ENCODE measurements at regions not wholly inside any gene's neighbourhood (a gene's known extent, or its start where the extent isn't known, plus 50 kb on each side); places are given as distances from the start of the nearest gene placed in this dataset.

GRCh38 chrX:8044947-8045346, 117.7 kb upstream of the PNPLA4 start:
- no peaks in the 10 kb centered on the region for H3K27me3 ChIP-seq (ENCODE audit: insufficient read depth, low read length, poor library complexity, severe bottlenecking)
- H2AFZ ChIP-seq (ENCODE audit: low read length) = no peak overlapping the region
- no peak overlapping the region for H3K4me3 ChIP-seq (ENCODE audit: low read length, poor library complexity, severe bottlenecking)

GRCh38 chrX:8043546-8043945, 116.3 kb upstream of the PNPLA4 start:
- Histone ChIP-seq H4K20me1 (ENCODE audit: insufficient read depth, low read length, poor library complexity, severe bottlenecking) (no peaks in the 10 kb centered on the region), H3K4me3 (ENCODE audit: low read length, poor library complexity, severe bottlenecking) (no peak overlapping the region), H3K4me2 (ENCODE audit: low read depth, low read length, poor library complexity, severe bottlenecking) (no peak overlapping the region), H3K79me2 (ENCODE audit: insufficient read depth, low read length) (no peaks in the 10 kb centered on the region), H3K27me3 (ENCODE audit: insufficient read depth, low read length, poor library complexity, severe bottlenecking) (no peaks in the 10 kb centered on the region), H3K9me2 (replicated peaks; ENCODE audit: low read depth, low read length) (no peaks in the 10 kb centered on the region), H3K9ac (ENCODE audit: low read depth, low read length, poor library complexity, severe bottlenecking) (no peak overlapping the region), H3K36me3 (ENCODE audit: insufficient read depth, low read length) (no peaks in the 10 kb centered on the region), H3K9me3 (ENCODE audit: insufficient read depth, low read depth, low read length) (no peaks in the 10 kb centered on the region), H2AFZ (ENCODE audit: low read length) (no peak overlapping the region), H3F3A (ENCODE audit: low read depth) (no peaks in the 10 kb centered on the region), H3K4me1 (ENCODE audit: insufficient read depth, low read length, poor library complexity, severe bottlenecking) (no peaks in the 10 kb centered on the region)
- TF ChIP-seq EZH2phosphoT487 (IDR thresholded peaks at IDR 0.05; ENCODE audit: borderline replicate concordance) (no peak), CTCF (conservative IDR thresholded peaks at IDR 0.05; ENCODE audit: low read length) (no peak)

More at GRCh38 chrX:8044947-8045346, 117.7 kb upstream of the PNPLA4 start:
- Histone ChIP-seq H3F3A (ENCODE audit: low read depth) (no peaks in the 10 kb centered on the region), H3K79me2 (ENCODE audit: insufficient read depth, low read length) (no peaks in the 10 kb centered on the region), H4K20me1 (ENCODE audit: insufficient read depth, low read length, poor library complexity, severe bottlenecking) (no peaks in the 10 kb centered on the region), H3K36me3 (ENCODE audit: insufficient read depth, low read length) (no peaks in the 10 kb centered on the region), H3K9me2 (replicated peaks; ENCODE audit: low read depth, low read length) (no peaks in the 10 kb centered on the region), H3K4me2 (ENCODE audit: low read depth, low read length, poor library complexity, severe bottlenecking) (no peak overlapping the region), H3K9ac (ENCODE audit: low read depth, low read length, poor library complexity, severe bottlenecking) (no peak overlapping the region), H3K4me1 (ENCODE audit: insufficient read depth, low read length, poor library complexity, severe bottlenecking) (no peaks in the 10 kb centered on the region), H3K9me3 (ENCODE audit: insufficient read depth, low read depth, low read length) (no peaks in the 10 kb centered on the region)
- TF ChIP-seq CTCF (conservative IDR thresholded peaks at IDR 0.05; ENCODE audit: low read length) (no peak), EZH2phosphoT487 (IDR thresholded peaks at IDR 0.05; ENCODE audit: borderline replicate concordance) (no peak)

- Histone ChIP-seq H3F3A (ENCODE audit: low read depth) (no peaks in the 10 kb centered on the region), H3K9ac (ENCODE audit: low read depth, low read length, poor library complexity, severe bottlenecking) (no peak overlapping the region), H4K20me1 (ENCODE audit: insufficient read depth, low read length, poor library complexity, severe bottlenecking) (no peaks in the 10 kb centered on the region), H3K36me3 (ENCODE audit: insufficient read depth, low read length) (no peaks in the 10 kb centered on the region), H3K79me2 (ENCODE audit: insufficient read depth, low read length) (no peaks in the 10 kb centered on the region), H3K4me1 (ENCODE audit: insufficient read depth, low read length, poor library complexity, severe bottlenecking) (no peaks in the 10 kb centered on the region), H2AFZ (ENCODE audit: low read length) (no peak overlapping the region), H3K4me2 (ENCODE audit: low read depth, low read length, poor library complexity, severe bottlenecking) (no peak overlapping the region), H3K9me3 (ENCODE audit: insufficient read depth, low read depth, low read length) (no peaks in the 10 kb centered on the region), H3K27me3 (ENCODE audit: insufficient read depth, low read length, poor library complexity, severe bottlenecking) (no peaks in the 10 kb centered on the region), H3K4me3 (ENCODE audit: low read length, poor library complexity, severe bottlenecking) (no peak overlapping the region), H3K9me2 (replicated peaks; ENCODE audit: low read depth, low read length) (no peaks in the 10 kb centered on the region)
- TF ChIP-seq EZH2phosphoT487 (IDR thresholded peaks at IDR 0.05; ENCODE audit: borderline replicate concordance) (no peak), CTCF (conservative IDR thresholded peaks at IDR 0.05; ENCODE audit: low read length) (no peak)
Measured at GRCh38 chrX:8043121-8043520, 115.9 kb upstream of the PNPLA4 start.

Data from Loucy (cell line).